Suprapubic skin (tissue), 4 donors: ENCODE measurements at regions not wholly inside any gene's neighbourhood (a gene's known extent, or its start where the extent isn't known, plus 50 kb on each side); places are given as distances from the start of the nearest gene placed in this dataset.
A peak's percentile ranks its signal among the peaks of the same experiment; 100 is the strongest.
"Not testable (repeated sequence)": the region's sequence is repeated elsewhere in the genome, so short reads cannot be mapped to it uniquely, and the experiment has no call there.

Source experiments
- POLR2A ChIP-seq, 2 donors: fragments of 450-650 bp; IDR thresholded peaks; one replicate each; pipeline ENCODE4 v1.6.1; 2017; ENCODE audit warnings: antibody characterized with exemption in 2 of 2, mild to moderate bottlenecking in 2 of 2, moderate library complexity in 2 of 2
- POLR2AphosphoS5 ChIP-seq, 3 donors: sonication (generic); formaldehyde crosslinking; IDR thresholded peaks; one replicate each; pipeline ENCODE4 v1.6.1; 2017; ENCODE audit warnings: antibody characterized with exemption in 3 of 3
- TF ChIP-seq, protein P1 (sequence below), 2 donors: fragments of 200-600 bp in 1 of 2; fragments of 450-650 bp in 1 of 2; sonication (generic) in 1 of 2; IDR thresholded peaks; one replicate each; pipeline ENCODE4 v1.5.1; 2016 to 2019; ENCODE audit warnings: antibody characterized with exemption in 2 of 2, mild to moderate bottlenecking in 1 of 2, moderate library complexity in 1 of 2

DNA sequence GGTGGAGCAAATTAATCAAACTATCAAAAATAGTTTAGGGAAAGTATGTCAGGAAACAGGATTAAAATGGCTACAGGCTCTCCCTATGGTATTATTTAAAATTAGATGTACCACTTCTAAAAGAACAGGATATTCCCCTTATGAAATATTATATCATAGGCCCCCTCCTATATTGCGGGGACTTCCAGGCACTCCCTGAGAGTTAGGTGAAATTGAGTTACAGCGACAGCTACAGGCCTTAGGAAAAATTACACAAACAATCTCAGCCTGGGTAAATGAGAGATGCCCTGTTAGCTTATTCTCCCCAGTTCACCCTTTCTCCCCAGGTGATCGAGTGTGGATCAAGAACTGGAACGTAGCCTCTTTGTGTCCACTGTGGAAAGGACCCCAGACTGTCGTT, 86.7 kb upstream of the DEFB108B start:
- TF ChIP-seq, protein P1, sequence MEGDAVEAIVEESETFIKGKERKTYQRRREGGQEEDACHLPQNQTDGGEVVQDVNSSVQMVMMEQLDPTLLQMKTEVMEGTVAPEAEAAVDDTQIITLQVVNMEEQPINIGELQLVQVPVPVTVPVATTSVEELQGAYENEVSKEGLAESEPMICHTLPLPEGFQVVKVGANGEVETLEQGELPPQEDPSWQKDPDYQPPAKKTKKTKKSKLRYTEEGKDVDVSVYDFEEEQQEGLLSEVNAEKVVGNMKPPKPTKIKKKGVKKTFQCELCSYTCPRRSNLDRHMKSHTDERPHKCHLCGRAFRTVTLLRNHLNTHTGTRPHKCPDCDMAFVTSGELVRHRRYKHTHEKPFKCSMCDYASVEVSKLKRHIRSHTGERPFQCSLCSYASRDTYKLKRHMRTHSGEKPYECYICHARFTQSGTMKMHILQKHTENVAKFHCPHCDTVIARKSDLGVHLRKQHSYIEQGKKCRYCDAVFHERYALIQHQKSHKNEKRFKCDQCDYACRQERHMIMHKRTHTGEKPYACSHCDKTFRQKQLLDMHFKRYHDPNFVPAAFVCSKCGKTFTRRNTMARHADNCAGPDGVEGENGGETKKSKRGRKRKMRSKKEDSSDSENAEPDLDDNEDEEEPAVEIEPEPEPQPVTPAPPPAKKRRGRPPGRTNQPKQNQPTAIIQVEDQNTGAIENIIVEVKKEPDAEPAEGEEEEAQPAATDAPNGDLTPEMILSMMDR (IDR thresholded peaks at IDR 0.05), result peak in 1 of 2 donors; percentile 20
- TF ChIP-seq POLR2A, POLR2AphosphoS5 (IDR thresholded peaks at IDR 0.05): not testable (repeated sequence)
